GM21619 (cell line): ENCODE measurements at regions not wholly inside any gene's neighbourhood (a gene's known extent, or its start where the extent isn't known, plus 50 kb on each side); places are given as distances from the start of the nearest gene placed in this dataset.
"Not testable (repeated sequence)": the region's sequence is repeated elsewhere in the genome, so short reads cannot be mapped to it uniquely, and the experiment has no call there.

Experiments
- ATAC-seq: cut with Tn5 transposase; IDR thresholded peaks from one replicate; pipeline ENCODE4 v1.9.1; 2021; ENCODE audit not compliant: unreplicated experiment

DNA sequence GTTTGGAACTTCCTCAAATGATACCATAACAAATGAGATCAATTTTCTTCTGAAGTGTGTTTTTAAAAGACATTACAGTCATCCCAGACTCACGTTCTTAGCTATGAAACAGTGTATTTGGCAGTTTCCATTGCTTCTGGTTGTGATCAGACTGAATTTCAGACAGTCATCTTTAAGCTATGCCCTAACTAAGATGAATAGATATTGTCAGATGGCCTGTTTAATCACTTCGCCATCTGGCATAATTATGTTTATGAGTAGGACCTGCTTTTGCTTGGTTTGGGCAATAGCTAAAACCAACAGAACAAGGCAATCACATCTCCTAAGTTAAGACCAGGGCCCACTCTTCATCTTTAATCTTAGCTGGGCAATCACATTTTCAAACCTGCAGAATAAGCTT is 313.1 kb downstream of the SV2B start:
- ATAC-seq, result no peak

- ATAC-seq, result no peak
Measured at GRCh38 chr15:91414124-91414523, 314.1 kb downstream of the SV2B start.

GRCh38 chr15:91415258-91415657 is 315.2 kb downstream of the SV2B start:
- ATAC-seq, result not testable (repeated sequence)

DNA sequence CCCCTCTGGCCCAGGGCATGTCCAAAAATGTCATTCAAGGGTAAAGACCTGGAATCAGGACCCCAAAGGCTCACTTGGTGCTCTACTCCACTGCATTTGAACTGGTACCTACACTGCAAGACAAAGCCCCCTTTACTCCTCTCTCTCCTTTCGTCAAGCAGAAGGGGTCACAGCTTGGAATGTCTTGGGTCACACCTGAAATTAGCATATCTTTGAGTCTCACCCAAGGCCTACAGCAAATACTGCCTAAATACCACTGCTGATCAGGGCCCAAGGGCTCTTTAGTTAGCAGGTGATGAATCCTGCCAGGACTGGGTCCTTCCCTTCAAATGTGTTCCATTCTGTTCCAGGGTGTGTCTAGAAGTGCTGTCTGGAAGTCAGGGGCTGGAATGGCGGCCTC is 320.6 kb downstream of the SV2B start:
- ATAC-seq, result no peak

DNA sequence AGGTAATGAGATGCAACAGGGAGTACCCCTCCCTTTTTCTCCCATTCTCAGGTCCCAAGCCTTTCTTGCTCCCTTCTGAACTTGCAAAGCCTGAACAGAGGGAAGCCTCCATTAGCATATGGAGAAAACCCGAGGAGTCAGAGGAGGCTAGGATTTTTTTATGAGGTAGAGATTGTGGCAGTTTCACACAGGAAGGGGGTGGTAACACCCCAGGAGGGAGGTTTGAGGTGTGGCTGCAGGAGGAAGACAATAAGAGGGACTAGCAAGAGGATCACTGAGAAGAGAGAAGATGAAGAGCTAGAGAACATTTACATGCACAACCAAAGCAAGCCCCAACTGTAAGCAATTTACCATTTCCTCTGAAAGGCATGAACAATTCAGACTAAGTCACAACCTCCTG is 322.7 kb downstream of the SV2B start:
- no peak for ATAC-seq

DNA sequence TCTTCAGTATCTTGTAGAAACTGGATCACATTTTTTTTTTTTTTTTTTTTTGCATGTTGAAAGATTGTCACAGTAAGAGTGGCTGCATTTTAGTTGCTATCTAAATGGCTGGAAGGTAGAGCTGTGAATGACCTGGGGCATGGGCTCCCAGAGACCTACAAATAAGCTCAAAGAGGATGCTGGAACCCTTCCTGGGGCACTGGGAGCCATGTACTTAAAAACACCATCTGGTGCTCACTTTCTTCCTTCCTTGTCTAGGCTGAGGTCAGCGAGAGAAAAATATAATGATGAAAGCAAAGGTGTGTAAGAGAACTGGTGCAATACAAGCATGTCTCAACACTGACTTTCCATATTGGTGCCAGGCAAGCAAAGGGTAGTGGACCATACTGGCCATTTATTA is 323.9 kb downstream of the SV2B start:
- no peak for ATAC-seq

- ATAC-seq, result no peak
Measured at GRCh38 chr15:91426412-91426811, 326.4 kb downstream of the SV2B start.

DNA sequence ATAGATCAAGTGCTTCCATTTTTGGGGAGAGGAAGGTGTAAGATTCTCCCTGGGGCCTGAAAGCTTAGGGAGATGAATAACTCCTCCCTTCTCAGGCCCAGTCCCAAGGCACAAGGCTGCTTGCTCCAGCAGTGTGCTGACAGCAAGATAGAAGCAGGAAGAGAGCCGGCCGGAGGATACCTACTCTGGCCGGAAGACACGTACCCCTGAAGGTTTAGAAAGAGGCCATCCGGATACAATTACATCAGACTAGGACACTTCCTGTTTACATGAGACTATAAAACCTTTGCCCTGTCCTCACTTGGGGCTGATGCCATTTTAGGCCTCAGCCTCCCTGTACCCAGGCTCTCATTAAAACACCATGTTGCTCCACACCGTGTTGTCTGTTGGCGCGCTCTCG is 329.9 kb downstream of the SV2B start:
- no peak for ATAC-seq

DNA sequence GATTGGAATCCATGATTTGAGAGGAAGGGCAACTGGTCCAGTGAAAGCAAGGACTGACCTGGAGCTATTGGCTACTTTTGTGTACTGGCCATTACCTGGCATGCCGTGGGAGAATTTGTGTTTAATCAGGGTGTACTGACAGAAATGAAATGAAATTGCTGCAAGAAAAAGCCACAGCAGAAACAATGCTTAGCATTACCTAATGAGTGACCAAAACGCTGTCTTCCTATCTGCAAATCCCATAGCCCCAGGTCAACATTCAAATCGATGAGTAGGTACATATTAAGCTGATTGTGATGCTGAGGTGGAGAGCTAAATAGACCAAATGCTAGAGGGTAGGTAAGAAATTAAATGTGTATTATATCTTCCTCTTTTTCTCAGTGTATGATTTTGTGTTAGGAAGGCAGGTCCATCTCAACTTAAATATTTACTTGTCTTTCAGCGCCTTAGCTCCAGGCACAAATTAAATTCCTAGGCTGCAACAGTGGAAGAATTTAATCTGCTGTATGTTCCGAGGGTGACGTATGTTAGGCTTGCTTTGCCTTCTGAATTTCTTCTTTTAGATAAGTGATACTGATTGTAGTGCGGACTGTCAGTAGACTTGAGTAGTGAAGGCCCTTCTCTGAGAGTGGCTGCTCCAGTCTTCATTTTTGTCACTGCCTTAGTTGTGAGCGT is 331.1 kb downstream of the SV2B start:
- ATAC-seq, result no peak

- ATAC-seq, result no peak
Measured at GRCh38 chr15:91435113-91435512, 335.1 kb downstream of the SV2B start.

GRCh38 chr15:91444656-91445055 is 344.6 kb downstream of the SV2B start:
- no peak for ATAC-seq

DNA sequence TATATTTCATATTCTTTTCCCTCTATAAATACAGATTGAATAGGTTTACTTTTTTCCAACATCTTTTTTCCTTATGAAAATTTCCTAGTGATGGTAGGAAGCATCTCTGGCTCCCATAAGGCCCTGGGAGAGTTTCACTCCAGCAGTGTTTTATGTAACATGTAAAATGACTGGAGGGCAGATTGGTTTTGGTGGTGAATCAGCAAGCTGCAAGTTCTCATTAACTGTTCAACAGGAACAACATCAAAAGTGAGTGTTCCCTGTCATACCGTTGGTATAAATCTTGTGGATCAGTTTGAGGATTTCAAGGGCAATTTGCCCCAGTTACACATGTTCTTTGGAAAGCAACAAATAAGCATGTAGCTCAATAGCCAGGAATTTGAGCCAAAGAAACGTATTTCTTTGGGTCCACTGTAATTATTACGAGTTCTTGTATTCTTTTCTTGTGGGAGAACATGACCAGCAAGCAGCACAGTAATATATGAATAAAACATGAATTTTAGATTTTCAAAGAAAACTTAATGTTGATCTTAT is 345.7 kb downstream of the SV2B start:
- ATAC-seq, result no peak

DNA sequence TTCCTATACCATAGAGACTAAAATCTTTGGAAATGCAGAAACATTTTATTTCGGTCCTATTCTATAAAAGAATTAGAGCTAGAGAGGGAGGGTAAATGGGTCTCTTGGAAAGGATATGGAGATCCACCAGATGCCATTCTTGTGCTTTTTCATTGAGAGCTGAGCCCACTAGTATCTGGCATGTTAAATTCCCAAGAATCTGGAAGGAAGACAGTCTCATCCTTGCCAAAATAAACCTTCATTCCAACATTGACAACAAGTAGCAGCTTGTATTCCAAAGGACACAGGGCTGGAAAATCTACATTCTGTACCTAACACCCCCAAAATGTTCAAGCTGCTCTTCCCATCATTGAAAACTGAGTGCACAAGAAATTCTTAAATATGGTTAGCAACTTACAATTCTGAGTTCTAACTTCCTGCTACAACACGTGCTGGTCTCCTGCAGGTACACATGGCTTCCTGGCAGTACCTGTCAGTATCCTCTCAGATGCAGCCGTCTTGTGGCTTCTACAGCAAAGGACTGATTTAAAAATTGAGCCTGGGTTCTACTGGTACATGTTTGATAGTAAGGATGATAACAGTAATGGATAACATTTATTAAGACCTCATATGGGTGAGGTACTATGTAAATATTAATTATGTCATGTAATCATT is 348.1 kb downstream of the SV2B start:
- ATAC-seq, result no peak

DNA sequence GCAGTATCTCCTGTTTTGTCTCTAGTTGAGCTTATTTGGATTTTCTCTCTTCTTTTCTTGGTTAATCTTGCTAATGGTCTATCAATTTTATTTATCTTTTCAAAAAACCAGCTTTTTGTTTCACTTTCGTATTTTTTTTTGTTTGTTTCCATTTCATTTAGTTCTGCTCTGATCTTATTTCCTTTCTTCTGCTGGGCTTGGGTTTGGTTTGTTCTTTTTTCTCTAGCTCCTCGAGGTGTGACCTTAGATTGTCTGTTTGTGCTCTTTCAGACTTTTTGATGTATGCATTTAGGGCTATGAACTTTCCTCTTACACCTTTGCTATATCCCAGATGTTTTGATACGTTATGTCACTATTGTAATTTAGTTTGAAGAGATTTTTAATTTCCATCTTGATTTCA is 353.3 kb downstream of the SV2B start:
- not testable (repeated sequence) for ATAC-seq

DNA sequence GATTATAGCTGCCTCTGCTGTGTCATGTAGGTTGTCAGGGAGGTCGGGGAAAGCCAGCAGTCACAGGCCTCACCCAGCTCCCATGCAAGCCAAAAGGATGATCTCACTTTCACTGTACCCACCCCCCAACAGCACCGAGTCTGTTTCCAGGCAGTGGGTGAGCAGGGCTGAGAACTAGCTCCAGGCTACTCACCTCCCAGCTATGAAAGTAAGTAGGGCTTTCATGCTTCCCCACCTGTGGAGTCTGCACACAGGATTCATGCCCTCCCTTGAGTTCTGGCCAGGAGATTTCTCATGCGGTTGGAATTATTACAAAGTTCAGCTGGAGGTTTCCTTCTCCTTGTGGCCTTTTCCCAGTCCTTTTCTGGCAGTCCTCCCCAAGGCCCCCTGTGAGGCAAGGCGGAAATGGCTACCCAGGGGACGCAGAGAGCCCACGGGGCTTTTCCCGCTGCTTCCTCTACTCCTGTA is 356.2 kb downstream of the SV2B start:
- ATAC-seq, result no peak

DNA sequence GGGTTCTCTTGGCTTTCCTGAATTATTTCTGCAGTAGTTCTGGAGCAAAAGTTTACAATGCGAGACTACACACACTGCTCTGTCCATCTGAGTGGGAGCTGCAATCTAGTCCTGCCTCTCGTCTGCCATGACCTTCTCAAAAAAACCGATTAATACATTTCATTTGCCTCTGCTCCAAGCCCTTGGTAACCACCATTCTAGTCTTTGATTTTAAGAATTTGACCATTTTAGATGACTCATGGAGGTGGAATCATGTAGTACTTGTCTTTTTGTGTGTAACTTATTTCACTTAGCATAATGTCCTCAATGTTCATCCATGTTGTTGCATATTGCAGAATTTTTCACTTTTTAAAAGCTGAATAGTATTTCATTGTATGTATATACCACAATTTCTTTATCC is 356.9 kb downstream of the SV2B start:
- no peak for ATAC-seq

GRCh38 chr15:91461377-91461776 is 361.3 kb downstream of the SV2B start:
- ATAC-seq, result no peak

GRCh38 chr15:91465086-91465485 is 365.0 kb downstream of the SV2B start:
- ATAC-seq, result no peak

- ATAC-seq, result no peak
Measured at GRCh38 chr15:91465696-91466095, 365.6 kb downstream of the SV2B start.

DNA sequence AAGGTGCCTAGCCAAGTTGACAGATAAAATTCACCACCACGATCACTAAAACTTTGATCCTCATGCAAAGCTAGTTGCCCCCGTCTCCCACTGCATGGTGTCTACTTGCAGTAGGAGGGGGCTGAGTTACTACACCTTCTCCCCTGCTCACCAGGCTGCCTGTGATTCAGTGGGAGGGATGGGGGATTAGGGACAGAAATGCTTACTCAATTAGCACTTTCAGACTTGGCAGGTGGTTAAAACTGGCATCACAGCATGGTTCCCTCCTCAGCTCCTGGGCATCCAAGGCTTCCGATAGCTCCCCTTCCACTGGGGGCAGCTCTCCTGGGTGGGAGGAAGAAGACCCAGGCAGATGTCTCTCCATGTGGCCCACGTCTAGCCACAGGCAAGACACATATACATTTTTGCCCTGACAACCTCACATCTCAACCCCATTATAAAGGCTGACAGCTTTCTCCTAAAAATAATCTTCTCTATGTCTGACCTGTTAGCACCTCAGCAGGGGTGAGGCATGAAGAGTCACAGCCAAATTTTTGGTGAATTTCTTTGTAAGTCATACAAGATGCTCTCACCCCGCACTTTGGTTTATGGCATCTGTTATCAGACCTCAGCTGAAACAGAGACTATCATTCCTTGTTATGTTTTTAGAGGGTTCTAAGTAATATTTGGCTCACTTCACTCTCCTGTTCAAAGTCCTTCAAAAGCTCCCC is 369.0 kb downstream of the SV2B start:
- ATAC-seq, result no peak

GRCh38 chr15:91469632-91470567 is 369.8 kb downstream of the SV2B start:
- ATAC-seq, result no peak
